Body of pancreas (tissue), 4 donors: ENCODE measurements at regions not wholly inside any gene's neighbourhood (a gene's known extent, or its start where the extent isn't known, plus 50 kb on each side); places are given as distances from the start of the nearest gene placed in this dataset.

Experiments
- POLR2A ChIP-seq, 3 donors: fragments of 450-650 bp; IDR thresholded peaks; one replicate each; pipeline ENCODE4 v1.6.1; 2016; ENCODE audit warnings: antibody characterized with exemption in 3 of 3, mild to moderate bottlenecking in 2 of 3
- TF ChIP-seq, protein P1 (sequence below), 7 experiments: fragments of 450-650 bp in 4 of 7; fragments of 200-600 bp in 3 of 7; sonication (generic) in 3 of 7; IDR thresholded peaks; one replicate each; pipeline ENCODE4 v1.5.1; 2016 to 2019; ENCODE audit warnings: antibody characterized with exemption in 7 of 7

DNA sequence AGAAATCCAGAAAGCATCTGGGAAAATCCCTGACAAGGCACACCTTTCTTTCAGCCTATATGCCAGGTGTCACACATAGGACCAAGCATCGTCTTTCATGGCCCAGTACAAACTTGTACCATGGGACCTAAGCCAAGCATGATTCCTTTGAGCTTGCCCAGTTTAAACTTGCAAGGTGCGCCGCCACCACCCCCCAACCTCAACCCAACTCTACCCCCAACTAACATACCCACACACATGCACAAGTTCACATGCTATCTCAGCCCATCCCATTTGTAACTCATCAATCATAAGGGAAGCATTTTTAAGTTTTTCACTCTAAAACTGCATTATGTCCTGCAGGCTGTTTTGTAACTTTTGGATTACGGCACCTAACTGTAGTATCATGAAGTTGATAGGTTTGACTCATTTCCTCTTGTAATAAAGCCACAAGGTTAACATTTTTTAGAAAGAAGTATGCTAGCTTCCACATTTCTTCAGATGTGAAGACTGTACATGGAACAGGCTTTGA, 145.9 kb upstream of the FST start:
- TF ChIP-seq, protein P1, sequence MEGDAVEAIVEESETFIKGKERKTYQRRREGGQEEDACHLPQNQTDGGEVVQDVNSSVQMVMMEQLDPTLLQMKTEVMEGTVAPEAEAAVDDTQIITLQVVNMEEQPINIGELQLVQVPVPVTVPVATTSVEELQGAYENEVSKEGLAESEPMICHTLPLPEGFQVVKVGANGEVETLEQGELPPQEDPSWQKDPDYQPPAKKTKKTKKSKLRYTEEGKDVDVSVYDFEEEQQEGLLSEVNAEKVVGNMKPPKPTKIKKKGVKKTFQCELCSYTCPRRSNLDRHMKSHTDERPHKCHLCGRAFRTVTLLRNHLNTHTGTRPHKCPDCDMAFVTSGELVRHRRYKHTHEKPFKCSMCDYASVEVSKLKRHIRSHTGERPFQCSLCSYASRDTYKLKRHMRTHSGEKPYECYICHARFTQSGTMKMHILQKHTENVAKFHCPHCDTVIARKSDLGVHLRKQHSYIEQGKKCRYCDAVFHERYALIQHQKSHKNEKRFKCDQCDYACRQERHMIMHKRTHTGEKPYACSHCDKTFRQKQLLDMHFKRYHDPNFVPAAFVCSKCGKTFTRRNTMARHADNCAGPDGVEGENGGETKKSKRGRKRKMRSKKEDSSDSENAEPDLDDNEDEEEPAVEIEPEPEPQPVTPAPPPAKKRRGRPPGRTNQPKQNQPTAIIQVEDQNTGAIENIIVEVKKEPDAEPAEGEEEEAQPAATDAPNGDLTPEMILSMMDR (IDR thresholded peaks at IDR 0.05), result no peak
- TF ChIP-seq POLR2A (IDR thresholded peaks at IDR 0.05), result no peak
